ENCODE measurements at regions not wholly inside any gene's neighbourhood (a gene's known extent, or its start where the extent isn't known, plus 50 kb on each side); places are given as distances from the start of the nearest gene placed in this dataset.

GRCh38 chr6:139594333-139594965 is 220.0 kb upstream of the CITED2 start:
- no peak for DNase-seq (ENCODE audit: low read depth)

GRCh38 chr6:139593081-139593480 is 218.6 kb upstream of the CITED2 start:
- no peak for DNase-seq (ENCODE audit: low read depth)

GRCh38 chr6:139592011-139592410 is 217.6 kb upstream of the CITED2 start:
- DNase-seq (ENCODE audit: low read depth) = no peak

GRCh38 chr6:139591075-139591865 is 216.8 kb upstream of the CITED2 start:
- no peak for DNase-seq (ENCODE audit: low read depth)

- DNase-seq (ENCODE audit: low read depth) = no peak
Observed at GRCh38 chr6:139590206-139590605, 215.8 kb upstream of the CITED2 start.

- DNase-seq (ENCODE audit: low read depth) = no peak
Observed at GRCh38 chr6:139588734-139589593, 214.5 kb upstream of the CITED2 start.

- DNase-seq (ENCODE audit: low read depth) = no peak
Observed at GRCh38 chr6:139588076-139588639, 213.7 kb upstream of the CITED2 start.

GRCh38 chr6:139587469-139587868 is 213.0 kb upstream of the CITED2 start:
- no peak for DNase-seq (ENCODE audit: low read depth)

GRCh38 chr6:139586273-139586672 is 211.8 kb upstream of the CITED2 start:
- DNase-seq (ENCODE audit: low read depth) = no peak

- no peak for DNase-seq (ENCODE audit: low read depth)
Observed at GRCh38 chr6:139584599-139584998, 210.2 kb upstream of the CITED2 start.

- no peak for DNase-seq (ENCODE audit: low read depth)
Observed at GRCh38 chr6:139583420-139583819, 209.0 kb upstream of the CITED2 start.

GRCh38 chr6:139582956-139583355 is 208.5 kb upstream of the CITED2 start:
- DNase-seq (ENCODE audit: low read depth) = no peak

GRCh38 chr6:139581485-139581865 is 207.0 kb upstream of the CITED2 start:
- no peak for DNase-seq (ENCODE audit: low read depth)

GRCh38 chr6:139580592-139581484 is 206.4 kb upstream of the CITED2 start:
- no peak for DNase-seq (ENCODE audit: low read depth)

GRCh38 chr6:139577763-139578604 is 203.5 kb upstream of the CITED2 start:
- no peak for DNase-seq (ENCODE audit: low read depth)

- DNase-seq (ENCODE audit: low read depth) = no peak
Observed at GRCh38 chr6:139577124-139577762, 202.8 kb upstream of the CITED2 start.

- DNase-seq (ENCODE audit: low read depth) = no peak
Observed at GRCh38 chr6:139572001-139572400, 197.6 kb upstream of the CITED2 start.

- DNase-seq (ENCODE audit: low read depth) = no peak
Observed at GRCh38 chr6:139570166-139570565, 195.7 kb upstream of the CITED2 start.

GRCh38 chr6:139569566-139569965 is 195.1 kb upstream of the CITED2 start:
- no peak for DNase-seq (ENCODE audit: low read depth)

- DNase-seq (ENCODE audit: low read depth) = no peak
Observed at GRCh38 chr6:139568956-139569538, 194.6 kb upstream of the CITED2 start.
